ENCODE measurements at regions not wholly inside any gene's neighbourhood (a gene's known extent, or its start where the extent isn't known, plus 50 kb on each side); places are given as distances from the start of the nearest gene placed in this dataset.

DNA sequence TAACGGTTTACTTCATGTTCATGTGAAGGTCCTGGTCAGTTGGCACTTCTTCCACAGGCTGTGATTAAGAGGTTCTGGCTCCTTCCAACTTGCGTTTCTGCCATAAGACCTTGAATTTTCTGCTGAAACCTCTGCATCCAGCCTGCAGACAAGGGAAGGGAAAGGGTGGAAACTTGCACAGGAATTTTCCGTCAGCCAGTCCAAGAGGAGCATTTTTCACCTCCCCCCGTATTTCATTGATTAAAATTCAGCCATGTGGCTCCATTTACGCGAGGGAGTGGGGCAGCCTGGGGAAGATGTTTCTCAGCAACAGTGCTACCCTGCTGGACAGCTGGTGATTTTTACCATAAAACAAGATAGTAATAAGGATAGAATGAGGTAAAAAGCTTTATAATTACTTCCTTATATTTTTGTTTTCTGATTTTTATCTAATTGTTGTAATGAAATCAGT is 101.5 kb upstream of the SMIM36 start:
- Histone ChIP-seq H3K27ac (replicated peaks) (no peak overlapping the region), H3K4me3 (replicated peaks; ENCODE audit: insufficient read depth, low read length) (no peak overlapping the region), H3K27me3 (ENCODE audit: insufficient read depth, poor library complexity, severe bottlenecking) (no peaks in the 10 kb centered on the region)
- no peak for DNase-seq (ENCODE audit: low read depth in 1 of 2, low spot score in 1 of 2)
- TF ChIP-seq, protein P1, sequence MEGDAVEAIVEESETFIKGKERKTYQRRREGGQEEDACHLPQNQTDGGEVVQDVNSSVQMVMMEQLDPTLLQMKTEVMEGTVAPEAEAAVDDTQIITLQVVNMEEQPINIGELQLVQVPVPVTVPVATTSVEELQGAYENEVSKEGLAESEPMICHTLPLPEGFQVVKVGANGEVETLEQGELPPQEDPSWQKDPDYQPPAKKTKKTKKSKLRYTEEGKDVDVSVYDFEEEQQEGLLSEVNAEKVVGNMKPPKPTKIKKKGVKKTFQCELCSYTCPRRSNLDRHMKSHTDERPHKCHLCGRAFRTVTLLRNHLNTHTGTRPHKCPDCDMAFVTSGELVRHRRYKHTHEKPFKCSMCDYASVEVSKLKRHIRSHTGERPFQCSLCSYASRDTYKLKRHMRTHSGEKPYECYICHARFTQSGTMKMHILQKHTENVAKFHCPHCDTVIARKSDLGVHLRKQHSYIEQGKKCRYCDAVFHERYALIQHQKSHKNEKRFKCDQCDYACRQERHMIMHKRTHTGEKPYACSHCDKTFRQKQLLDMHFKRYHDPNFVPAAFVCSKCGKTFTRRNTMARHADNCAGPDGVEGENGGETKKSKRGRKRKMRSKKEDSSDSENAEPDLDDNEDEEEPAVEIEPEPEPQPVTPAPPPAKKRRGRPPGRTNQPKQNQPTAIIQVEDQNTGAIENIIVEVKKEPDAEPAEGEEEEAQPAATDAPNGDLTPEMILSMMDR (IDR thresholded peaks at IDR 0.05; ENCODE audit: insufficient read depth, low read length) = no peak
- TF ChIP-seq REST (IDR thresholded peaks at IDR 0.05; ENCODE audit: insufficient replicate concordance, low read depth) (no peak), SPI1 (IDR thresholded peaks at IDR 0.05; ENCODE audit: borderline replicate concordance, low read depth) (no peak), POLR2AphosphoS5 (IDR thresholded peaks at IDR 0.05; ENCODE audit: low read depth) (no peak), GABPA (IDR thresholded peaks at IDR 0.05; ENCODE audit: low read depth) (no peak)

- TF ChIP-seq POLR2AphosphoS5 (IDR thresholded peaks at IDR 0.05; ENCODE audit: low read depth) (no peak), GABPA (IDR thresholded peaks at IDR 0.05; ENCODE audit: low read depth) (no peak), REST (IDR thresholded peaks at IDR 0.05; ENCODE audit: insufficient replicate concordance, low read depth) (no peak), SPI1 (IDR thresholded peaks at IDR 0.05; ENCODE audit: borderline replicate concordance, low read depth) (no peak)
- TF ChIP-seq, protein P1 (IDR thresholded peaks at IDR 0.05; ENCODE audit: insufficient read depth, low read length) = no peak
- no peak overlapping the region for H3K4me3 ChIP-seq (replicated peaks; ENCODE audit: insufficient read depth, low read length)
- no peak overlapping the region for H3K27ac ChIP-seq (replicated peaks)
- DNase-seq (ENCODE audit: low read depth in 1 of 2, low spot score in 1 of 2) = no peak
- H3K27me3 ChIP-seq (ENCODE audit: insufficient read depth, poor library complexity, severe bottlenecking) = no peaks in the 10 kb centered on the region
Observed at GRCh38 chr17:55607731-55608341, 96.6 kb upstream of the SMIM36 start.

GRCh38 chr17:55606488-55606815 is 95.2 kb upstream of the SMIM36 start:
- DNase-seq (ENCODE audit: low read depth in 1 of 2, low spot score in 1 of 2) = no peak
- Histone ChIP-seq H3K4me3 (replicated peaks; ENCODE audit: insufficient read depth, low read length) (no peak overlapping the region), H3K27me3 (ENCODE audit: insufficient read depth, poor library complexity, severe bottlenecking) (no peaks in the 10 kb centered on the region), H3K27ac (replicated peaks) (no peak overlapping the region)
- TF ChIP-seq POLR2AphosphoS5 (IDR thresholded peaks at IDR 0.05; ENCODE audit: low read depth) (no peak), SPI1 (IDR thresholded peaks at IDR 0.05; ENCODE audit: borderline replicate concordance, low read depth) (no peak), REST (IDR thresholded peaks at IDR 0.05; ENCODE audit: insufficient replicate concordance, low read depth) (no peak), GABPA (IDR thresholded peaks at IDR 0.05; ENCODE audit: low read depth) (no peak)
- TF ChIP-seq, protein P1 (IDR thresholded peaks at IDR 0.05; ENCODE audit: insufficient read depth, low read length) = no peak
